NCI-H128 (cell line): ENCODE measurements at regions not wholly inside any gene's neighbourhood (a gene's known extent, or its start where the extent isn't known, plus 50 kb on each side); places are given as distances from the start of the nearest gene placed in this dataset.

ENCODE experiments used
- DNase-seq: peaks from one replicate; lab custom pipeline; 2025; ENCODE audit not compliant: unreplicated experiment; lab: John Stamatoyannopoulos, UW

GRCh38 chr2:235300368-235301201 lies 193.3 kb upstream of the AGAP1 start:
- DNase-seq: peak; percentile 42

GRCh38 chr2:235301202-235302076 lies 192.4 kb upstream of the AGAP1 start:
- DNase-seq: no peak

GRCh38 chr2:235302263-235302662 lies 191.6 kb upstream of the AGAP1 start:
- no peak for DNase-seq

GRCh38 chr2:235303499-235304291 lies 190.1 kb upstream of the AGAP1 start:
- no peak for DNase-seq

- DNase-seq: no peak
These were observed 188.2 kb upstream of the AGAP1 start for GRCh38 chr2:235305678-235306077.

GRCh38 chr2:235311044-235311443 lies 182.8 kb upstream of the AGAP1 start:
- no peak for DNase-seq

DNA sequence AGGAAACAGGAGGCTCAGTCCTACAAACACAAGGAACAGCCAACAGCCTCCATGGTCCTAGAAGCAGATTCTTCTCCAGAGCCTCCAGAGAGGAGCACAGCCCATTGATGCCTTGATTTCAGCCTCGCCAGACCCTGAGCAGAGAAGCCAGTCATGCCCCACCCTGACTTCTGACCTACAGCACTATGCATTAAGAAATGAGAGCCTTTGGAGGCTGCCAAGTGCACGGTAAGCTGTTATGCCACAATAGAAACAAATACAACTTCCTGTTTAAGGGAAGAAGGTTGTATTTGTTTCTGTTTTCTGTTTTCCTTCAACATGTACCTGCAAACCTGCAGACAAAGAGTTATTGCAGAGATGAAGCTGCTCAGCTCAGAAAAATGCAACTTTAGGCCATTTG lies 181.3 kb upstream of the AGAP1 start:
- DNase-seq: no peak

DNA sequence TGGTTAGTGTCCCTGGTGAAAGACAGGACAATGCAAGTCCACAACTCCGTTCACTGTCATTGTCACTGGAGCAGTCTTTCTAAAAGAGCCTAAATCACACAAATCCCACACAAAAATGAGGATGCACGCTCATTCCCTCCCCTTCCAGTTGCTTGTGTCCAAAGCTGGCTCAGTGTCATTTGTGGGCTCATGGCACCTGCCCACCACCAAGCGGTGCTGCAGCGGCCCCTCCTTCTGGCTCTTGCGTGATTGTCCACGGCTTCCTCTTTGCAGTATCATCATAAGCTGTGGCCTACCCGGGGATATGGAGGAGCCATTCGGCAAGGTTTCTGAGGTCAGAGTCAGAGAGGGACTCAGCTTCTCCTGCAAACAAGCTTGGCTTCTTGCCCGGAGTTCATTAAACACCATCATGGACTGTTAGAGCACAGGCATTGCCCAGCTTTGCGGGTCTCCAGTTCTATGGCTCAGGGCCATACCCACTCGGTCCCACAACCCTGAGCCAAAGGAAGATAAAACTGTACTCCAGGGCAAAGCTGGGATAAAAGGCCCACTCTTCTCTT lies 179.4 kb upstream of the AGAP1 start:
- DNase-seq: no peak

GRCh38 chr2:235319095-235319494 lies 174.7 kb upstream of the AGAP1 start:
- no peak for DNase-seq

- no peak for DNase-seq
These were observed 173.5 kb upstream of the AGAP1 start for GRCh38 chr2:235320326-235320725.

- DNase-seq: no peak
These were observed 169.5 kb upstream of the AGAP1 start for GRCh38 chr2:235324324-235324723.

DNA sequence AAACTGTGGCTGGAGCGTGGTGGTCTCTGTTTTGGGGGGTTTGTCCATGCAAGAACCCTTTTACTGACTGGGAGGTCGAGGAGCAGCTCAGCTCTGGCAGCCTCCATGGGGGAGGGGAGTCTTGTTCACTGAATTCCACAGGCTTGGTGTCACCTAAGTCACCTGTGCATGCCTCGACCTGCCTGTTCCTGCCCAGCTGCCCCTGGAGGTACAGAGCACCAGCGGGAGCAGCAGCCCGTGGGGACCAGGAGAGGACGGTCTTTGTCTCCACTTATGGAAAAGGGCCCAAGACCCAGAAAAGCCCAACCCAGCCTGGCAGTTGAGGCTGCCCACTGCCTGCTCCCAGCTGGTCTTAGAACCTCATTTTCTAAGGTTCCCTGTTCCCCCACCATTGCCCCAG lies 168.7 kb upstream of the AGAP1 start:
- DNase-seq: no peak

DNA sequence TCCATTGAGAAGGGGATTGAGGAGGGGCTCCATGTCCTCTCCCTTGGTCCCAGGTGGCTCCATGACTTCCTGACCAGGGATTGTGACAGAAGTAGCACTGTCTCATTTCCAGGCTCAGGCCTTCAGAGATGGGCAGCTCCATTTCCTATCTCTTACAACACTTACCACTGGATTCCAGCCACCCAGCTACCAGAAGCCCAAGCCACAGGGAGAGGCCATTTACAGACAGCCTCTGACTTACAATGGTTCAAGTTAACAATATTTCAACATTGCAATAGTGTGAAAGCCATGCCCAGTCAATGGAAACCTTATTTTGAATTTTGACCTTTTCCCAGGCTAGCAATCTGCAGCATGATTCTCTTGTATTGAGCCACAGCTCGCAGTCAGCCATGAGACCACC lies 164.9 kb upstream of the AGAP1 start:
- no peak for DNase-seq

DNA sequence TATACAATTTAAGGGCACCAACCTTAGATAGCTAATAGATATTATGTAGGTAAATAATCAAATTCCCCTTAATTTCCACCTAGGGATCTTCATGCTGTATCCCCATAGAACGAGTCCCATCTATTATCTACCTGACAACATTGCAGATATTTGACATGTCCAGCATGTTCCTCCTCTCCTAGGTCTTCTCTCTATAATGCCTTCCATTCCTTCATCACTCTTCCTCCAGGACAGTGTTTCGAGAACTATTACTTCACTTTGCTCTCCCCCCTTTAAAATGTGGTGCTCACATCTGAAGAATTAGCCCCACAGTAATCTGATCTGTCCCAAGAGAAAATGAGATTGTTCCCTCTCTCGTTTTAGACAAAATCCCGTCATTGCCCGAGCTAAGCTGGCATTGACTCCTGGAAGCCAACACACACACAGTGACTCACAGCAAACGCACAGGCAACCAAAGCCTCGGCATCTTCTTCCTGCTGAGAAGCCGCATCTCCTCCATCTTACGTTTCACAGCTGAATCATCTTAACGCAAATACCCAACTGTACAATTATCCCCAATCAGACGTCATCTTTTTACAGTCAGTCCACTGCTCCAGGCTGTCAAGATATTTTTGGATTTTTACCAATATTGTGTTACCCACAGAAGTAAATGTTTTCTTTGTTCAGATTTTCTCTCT lies 162.9 kb upstream of the AGAP1 start:
- DNase-seq: no peak

GRCh38 chr2:235332240-235332890 lies 161.5 kb upstream of the AGAP1 start:
- no peak for DNase-seq

GRCh38 chr2:235333076-235333475 lies 160.8 kb upstream of the AGAP1 start:
- no peak for DNase-seq

GRCh38 chr2:235334179-235334578 lies 159.7 kb upstream of the AGAP1 start:
- no peak for DNase-seq

- DNase-seq: no peak
These were observed 150.6 kb upstream of the AGAP1 start for GRCh38 chr2:235343156-235343774.

DNA sequence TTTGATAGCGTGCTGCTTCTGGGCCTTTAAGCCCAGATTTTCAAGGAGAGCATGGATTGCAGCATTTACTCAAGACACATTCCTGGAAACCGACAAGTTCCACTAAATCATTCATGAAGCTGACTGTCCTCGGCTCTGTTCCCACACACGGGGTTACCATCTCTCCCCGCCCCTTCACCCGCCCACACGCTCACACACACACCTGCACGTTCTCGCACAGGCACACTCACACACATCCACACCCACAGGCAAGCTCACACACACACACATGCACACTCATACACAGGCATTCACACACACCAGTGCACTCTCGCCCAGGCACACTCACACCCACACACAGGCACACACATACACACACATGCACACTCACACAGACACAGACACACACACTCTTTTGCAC lies 150.0 kb upstream of the AGAP1 start:
- DNase-seq: no peak

DNA sequence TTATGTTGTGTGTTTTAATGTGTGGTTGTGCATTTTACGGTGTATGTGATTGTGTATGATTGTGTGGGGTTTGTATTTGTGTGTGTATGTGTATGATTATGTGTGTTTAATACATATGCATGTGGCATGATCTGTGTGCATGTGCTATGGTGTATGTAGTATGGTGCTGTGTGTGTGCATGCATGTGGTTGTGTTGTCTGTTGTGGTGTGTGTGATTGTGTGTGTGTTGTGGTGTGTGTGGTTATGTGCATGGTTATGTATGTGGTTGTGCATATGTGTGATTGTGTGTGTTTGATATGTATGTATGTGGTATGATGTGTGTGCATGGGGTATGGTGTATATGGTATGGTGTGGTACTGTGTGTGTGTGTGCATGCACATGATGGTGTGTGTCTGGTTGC lies 148.1 kb upstream of the AGAP1 start:
- DNase-seq: no peak
